SW 1271 (cell line): ENCODE measurements at regions not wholly inside any gene's neighbourhood (a gene's known extent, or its start where the extent isn't known, plus 50 kb on each side); places are given as distances from the start of the nearest gene placed in this dataset.

Experiments used
- DNase-seq, 2 experiments: peaks; one replicate each; lab custom pipeline; 2025; lab: John Stamatoyannopoulos, UW

- no peak for DNase-seq
Observed at GRCh38 chr12:24414480-24414879, 465.0 kb upstream of the SOX5 start.

GRCh38 chr12:24411948-24412347, 462.5 kb upstream of the SOX5 start:
- no peak for DNase-seq

- DNase-seq = no peak
Observed at GRCh38 chr12:24409868-24410267, 460.4 kb upstream of the SOX5 start.

- DNase-seq = no peak
Observed at GRCh38 chr12:24408305-24408704, 458.8 kb upstream of the SOX5 start.

- DNase-seq = no peak
Observed at GRCh38 chr12:24407884-24408283, 458.4 kb upstream of the SOX5 start.

GRCh38 chr12:24404086-24404815, 454.8 kb upstream of the SOX5 start:
- DNase-seq = no peak

GRCh38 chr12:24400533-24400932, 451.1 kb upstream of the SOX5 start:
- DNase-seq = no peak

GRCh38 chr12:24398605-24399004, 449.1 kb upstream of the SOX5 start:
- DNase-seq = no peak

GRCh38 chr12:24396224-24396623, 446.8 kb upstream of the SOX5 start:
- no peak for DNase-seq

GRCh38 chr12:24394246-24394645, 444.8 kb upstream of the SOX5 start:
- DNase-seq = no peak

- no peak for DNase-seq
Observed at GRCh38 chr12:24393071-24393470, 443.6 kb upstream of the SOX5 start.

- no peak for DNase-seq
Observed at GRCh38 chr12:24389394-24389793, 439.9 kb upstream of the SOX5 start.

GRCh38 chr12:24387381-24387780, 437.9 kb upstream of the SOX5 start:
- no peak for DNase-seq

GRCh38 chr12:24386836-24387235, 437.4 kb upstream of the SOX5 start:
- DNase-seq = no peak

GRCh38 chr12:24381790-24382189, 432.3 kb upstream of the SOX5 start:
- DNase-seq = no peak

GRCh38 chr12:24379861-24380521, 430.5 kb upstream of the SOX5 start:
- DNase-seq = no peak

- no peak for DNase-seq
Observed at GRCh38 chr12:24379433-24379832, 430.0 kb upstream of the SOX5 start.

GRCh38 chr12:24378548-24379407, 429.3 kb upstream of the SOX5 start:
- DNase-seq = no peak

- no peak for DNase-seq
Observed at GRCh38 chr12:24374452-24374851, 425.0 kb upstream of the SOX5 start.

GRCh38 chr12:24373004-24373403, 423.5 kb upstream of the SOX5 start:
- no peak for DNase-seq

GRCh38 chr12:24366514-24366913, 417.0 kb upstream of the SOX5 start:
- DNase-seq = no peak

GRCh38 chr12:24364921-24365320, 415.5 kb upstream of the SOX5 start:
- DNase-seq = no peak
